ENCODE measurements at regions not wholly inside any gene's neighbourhood (a gene's known extent, or its start where the extent isn't known, plus 50 kb on each side); places are given as distances from the start of the nearest gene placed in this dataset.

DNA sequence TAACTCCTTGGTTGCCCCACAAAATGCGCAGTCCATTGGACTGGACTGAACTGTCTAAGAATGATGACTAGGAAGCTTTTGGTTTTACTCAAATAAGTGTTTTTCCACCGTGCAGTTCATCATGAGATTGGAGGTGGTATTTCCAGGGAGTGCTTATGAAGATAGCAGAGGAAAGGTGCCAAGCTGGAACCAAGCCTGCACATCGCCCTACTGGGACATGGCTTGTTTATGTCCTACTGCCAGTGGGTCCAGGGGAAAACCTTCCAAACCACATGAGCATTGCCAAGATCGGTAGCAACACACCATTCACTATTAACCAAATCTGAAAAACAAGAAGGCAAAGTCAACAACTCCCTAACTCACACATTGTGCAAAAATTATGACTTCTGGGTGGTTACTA lies 54.7 kb upstream of the DSCAM start:
- no peak for TF ChIP-seq GATA3 (IDR thresholded peaks at IDR 0.05; ENCODE audit: low read depth, low read length)
- no peak for TF ChIP-seq GATA2 (IDR thresholded peaks at IDR 0.05; ENCODE audit: low read depth, low read length)

DNA sequence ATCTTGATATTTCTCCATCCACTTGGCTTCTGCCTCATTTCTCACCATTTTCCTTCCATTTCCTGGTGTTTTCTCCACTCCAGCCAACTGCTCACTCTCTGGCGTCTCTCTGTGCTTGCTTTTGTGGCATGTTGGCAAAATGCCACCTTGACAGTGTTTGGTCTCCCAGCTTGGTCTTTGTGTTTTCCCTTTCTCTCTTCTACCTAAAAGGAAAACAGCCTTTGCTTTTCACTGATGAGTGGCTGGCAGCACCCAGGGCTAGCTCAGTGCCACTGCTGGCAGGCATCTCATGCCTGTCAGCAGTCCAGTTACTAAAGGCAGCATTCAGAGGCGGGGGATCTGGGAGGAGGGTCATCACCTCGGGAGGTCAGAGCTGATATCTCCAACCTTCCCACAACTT lies 55.3 kb upstream of the DSCAM start:
- TF ChIP-seq GATA3 (IDR thresholded peaks at IDR 0.05; ENCODE audit: low read depth, low read length) = no peak
- TF ChIP-seq GATA2 (IDR thresholded peaks at IDR 0.05; ENCODE audit: low read depth, low read length) = no peak

DNA sequence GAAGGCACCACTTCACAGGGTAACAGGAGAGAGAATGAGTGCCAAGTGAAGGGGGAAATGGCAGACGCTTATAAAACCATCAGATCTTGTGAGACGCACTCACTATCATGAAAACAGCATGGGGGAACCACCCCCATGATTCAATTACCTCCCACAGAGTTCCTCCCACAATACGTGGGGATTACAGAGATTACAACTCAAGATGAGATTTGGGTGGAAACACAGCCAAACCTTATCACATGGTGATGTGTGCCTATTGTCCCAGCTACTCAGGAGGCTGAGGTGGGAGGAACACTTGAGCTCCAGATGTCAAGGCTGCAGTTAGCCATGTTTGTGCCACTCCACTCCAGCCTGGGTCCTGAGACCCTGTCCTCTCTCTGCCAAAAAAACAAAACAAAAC lies 56.0 kb upstream of the DSCAM start:
- TF ChIP-seq GATA2 (IDR thresholded peaks at IDR 0.05; ENCODE audit: low read depth, low read length) (no peak), GATA3 (IDR thresholded peaks at IDR 0.05; ENCODE audit: low read depth, low read length) (no peak)

GRCh38 chr21:40905251-40905650 lies 58.3 kb upstream of the DSCAM start:
- TF ChIP-seq GATA3 (IDR thresholded peaks at IDR 0.05; ENCODE audit: low read depth, low read length) (no peak), GATA2 (IDR thresholded peaks at IDR 0.05; ENCODE audit: low read depth, low read length) (no peak)

- TF ChIP-seq GATA2 (IDR thresholded peaks at IDR 0.05; ENCODE audit: low read depth, low read length) (no peak), GATA3 (IDR thresholded peaks at IDR 0.05; ENCODE audit: low read depth, low read length) (no peak)
Measured at GRCh38 chr21:40912375-40912774, 65.4 kb upstream of the DSCAM start.

GRCh38 chr21:40915114-40915513 lies 68.2 kb upstream of the DSCAM start:
- no peak for TF ChIP-seq GATA3 (IDR thresholded peaks at IDR 0.05; ENCODE audit: low read depth, low read length)

- TF ChIP-seq GATA3 (IDR thresholded peaks at IDR 0.05; ENCODE audit: low read depth, low read length) = no peak
- TF ChIP-seq GATA2 (IDR thresholded peaks at IDR 0.05; ENCODE audit: low read depth, low read length) = no peak
Measured at GRCh38 chr21:40923407-40923806, 76.4 kb upstream of the DSCAM start.

GRCh38 chr21:40923901-40924300 lies 76.9 kb upstream of the DSCAM start:
- TF ChIP-seq GATA3 (IDR thresholded peaks at IDR 0.05; ENCODE audit: low read depth, low read length) = no peak
- no peak for TF ChIP-seq GATA2 (IDR thresholded peaks at IDR 0.05; ENCODE audit: low read depth, low read length)

DNA sequence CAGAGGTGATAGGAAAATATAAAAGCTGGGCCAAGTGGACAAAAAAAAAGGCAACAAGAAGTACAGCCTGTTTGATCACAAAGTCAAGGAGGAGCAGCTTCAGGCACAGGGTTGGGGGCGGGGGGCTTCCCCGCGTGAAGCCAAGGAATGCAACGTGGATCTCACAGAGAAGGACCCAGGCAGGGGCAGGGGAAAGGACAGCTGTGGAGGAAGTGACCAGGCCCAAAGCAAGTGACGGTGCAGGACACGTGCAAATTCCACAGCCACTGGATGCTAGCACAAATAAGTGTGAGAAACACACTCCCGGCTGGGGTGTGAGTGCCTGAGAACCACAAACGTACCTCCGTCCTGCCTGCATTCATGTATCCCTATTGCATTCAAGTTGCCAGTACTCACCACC lies 77.7 kb upstream of the DSCAM start:
- TF ChIP-seq GATA3 (IDR thresholded peaks at IDR 0.05; ENCODE audit: low read depth, low read length) = no peak
- TF ChIP-seq GATA2 (IDR thresholded peaks at IDR 0.05; ENCODE audit: low read depth, low read length) = no peak

GRCh38 chr21:40926238-40926637 lies 79.3 kb upstream of the DSCAM start:
- TF ChIP-seq GATA2 (IDR thresholded peaks at IDR 0.05; ENCODE audit: low read depth, low read length) (no peak), GATA3 (IDR thresholded peaks at IDR 0.05; ENCODE audit: low read depth, low read length) (no peak)

GRCh38 chr21:40929833-40930232 lies 82.9 kb upstream of the DSCAM start:
- no peak for TF ChIP-seq GATA2 (IDR thresholded peaks at IDR 0.05; ENCODE audit: low read depth, low read length)
- TF ChIP-seq GATA3 (IDR thresholded peaks at IDR 0.05; ENCODE audit: low read depth, low read length) = no peak

- no peak for TF ChIP-seq GATA3 (IDR thresholded peaks at IDR 0.05; ENCODE audit: low read depth, low read length)
- no peak for TF ChIP-seq GATA2 (IDR thresholded peaks at IDR 0.05; ENCODE audit: low read depth, low read length)
Measured at GRCh38 chr21:40931197-40931596, 84.2 kb upstream of the DSCAM start.

- TF ChIP-seq GATA3 (IDR thresholded peaks at IDR 0.05; ENCODE audit: low read depth, low read length) (no peak), GATA2 (IDR thresholded peaks at IDR 0.05; ENCODE audit: low read depth, low read length) (no peak)
Measured at GRCh38 chr21:40936178-40936577, 89.2 kb upstream of the DSCAM start.

DNA sequence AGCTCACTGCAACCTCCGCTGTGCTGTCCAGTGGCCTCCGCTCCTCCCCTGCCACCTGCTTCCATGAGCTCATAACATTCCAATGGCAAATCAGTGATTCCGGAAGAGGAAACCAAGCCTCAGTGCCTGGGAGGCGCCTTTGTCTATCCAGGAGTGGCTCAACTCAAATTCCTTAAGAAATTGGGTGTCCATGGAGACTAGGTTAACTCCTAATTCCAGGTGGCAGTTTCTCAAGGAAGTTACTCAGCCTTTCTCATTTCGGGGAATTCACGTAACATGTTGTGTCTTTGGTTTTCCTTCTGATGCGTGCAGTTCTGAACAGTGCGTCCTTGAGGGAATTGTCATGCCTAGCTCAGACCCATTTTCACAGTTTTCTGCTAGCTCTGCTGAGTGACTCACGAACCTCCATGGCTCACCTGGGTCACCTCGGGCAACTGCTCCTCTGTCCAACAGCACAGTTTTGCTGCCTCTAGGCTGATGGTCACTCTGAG lies 89.9 kb upstream of the DSCAM start:
- TF ChIP-seq GATA3 (IDR thresholded peaks at IDR 0.05; ENCODE audit: low read depth, low read length) (no peak), GATA2 (IDR thresholded peaks at IDR 0.05; ENCODE audit: low read depth, low read length) (no peak)

DNA sequence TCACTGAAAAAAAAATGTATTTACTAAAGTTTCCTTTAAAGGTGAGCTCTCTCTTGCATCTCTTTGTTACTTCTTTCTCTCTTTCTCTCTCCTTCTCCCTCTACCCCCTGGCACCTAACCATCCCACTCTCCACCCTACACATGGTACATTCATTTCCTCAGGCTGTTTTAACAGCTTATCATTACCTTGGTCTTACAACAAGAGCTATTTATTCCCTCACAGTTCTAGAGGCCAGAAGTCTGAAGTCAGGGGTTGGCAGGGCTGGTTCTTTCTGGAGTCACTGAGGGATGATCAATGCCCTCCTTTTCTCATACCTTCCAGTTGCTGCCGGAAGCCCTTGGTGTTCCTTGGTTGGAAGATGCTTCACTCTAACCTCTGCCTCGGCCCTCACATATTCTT lies 91.1 kb upstream of the DSCAM start:
- TF ChIP-seq GATA3 (IDR thresholded peaks at IDR 0.05; ENCODE audit: low read depth, low read length) = no peak
- TF ChIP-seq GATA2 (IDR thresholded peaks at IDR 0.05; ENCODE audit: low read depth, low read length) = no peak

DNA sequence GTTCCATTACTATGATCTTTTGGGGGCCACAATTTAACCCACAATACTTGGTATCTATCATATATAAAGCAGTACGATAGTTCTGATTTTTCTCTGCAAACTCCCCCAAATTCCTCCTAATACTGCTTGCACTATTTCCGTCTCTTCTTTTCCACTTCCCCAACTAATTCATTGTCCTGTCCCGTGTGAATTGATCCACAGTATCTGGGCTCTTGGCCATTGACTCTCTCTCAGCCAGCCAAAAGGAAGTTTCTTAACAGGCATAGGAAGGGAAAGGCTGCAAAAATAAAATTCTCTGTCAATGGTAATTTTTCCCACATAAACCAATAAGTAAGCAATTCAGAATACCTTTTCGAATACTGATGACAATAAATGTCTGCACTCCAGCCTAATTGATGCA lies 91.7 kb upstream of the DSCAM start:
- TF ChIP-seq GATA2 (IDR thresholded peaks at IDR 0.05; ENCODE audit: low read depth, low read length) = no peak
- TF ChIP-seq GATA3 (IDR thresholded peaks at IDR 0.05; ENCODE audit: low read depth, low read length) = no peak

All from SH-SY5Y (cell line).